HepG2 (cell line): ENCODE measurements at regions not wholly inside any gene's neighbourhood (a gene's known extent, or its start where the extent isn't known, plus 50 kb on each side); places are given as distances from the start of the nearest gene placed in this dataset.
"Not testable (repeated sequence)": the region's sequence is repeated elsewhere in the genome, so short reads cannot be mapped to it uniquely, and the experiment has no call there.

ENCODE experiments used
- CEBPZ ChIP-seq: IDR thresholded peaks from 2 replicates; pipeline ENCODE4 v1.6.1; 2012; ENCODE audit warnings: low read length, improper control_type of control experiment
- DMTF1 ChIP-seq: sonication (generic); formaldehyde crosslinking; IDR thresholded peaks from 2 replicates; pipeline ENCODE4 v1.4.0; 2020; ENCODE audit warnings: mild to moderate bottlenecking, missing genetic modification reagents
- HDAC2 ChIP-seq: sonication (generic); formaldehyde crosslinking; IDR thresholded peaks from 2 replicates; pipeline ENCODE4 v1.4.0; 2020; ENCODE audit warnings: missing genetic modification reagents
- MAX ChIP-seq: IDR thresholded peaks from 2 replicates; pipeline ENCODE4 v1.6.1; 2012; ENCODE audit warnings: inconsistent platforms
- MLX ChIP-seq: IDR thresholded peaks from 2 replicates; pipeline ENCODE4 v1.6.1; 2016
- NR0B2 ChIP-seq: sonication (generic); formaldehyde crosslinking; IDR thresholded peaks from 2 replicates; pipeline ENCODE4 v1.4.0; 2020; ENCODE audit warnings: mild to moderate bottlenecking, missing genetic modification reagents
- SALL1 ChIP-seq: sonication (generic); formaldehyde crosslinking; IDR thresholded peaks from 2 replicates; pipeline ENCODE4 v1.8.0; 2022; ENCODE audit warnings: mild to moderate bottlenecking, missing genetic modification reagents
- TAF15 ChIP-seq: fragments of 200-400 bp; formaldehyde crosslinking; IDR thresholded peaks from one replicate; pipeline ENCODE4 v1.6.1; 2018; ENCODE audit warnings: mild to moderate bottlenecking, low read depth, low read length; ENCODE audit not compliant: poor library complexity, severe bottlenecking

- not testable (repeated sequence) for TF ChIP-seq NR0B2 (CRISPR knock-in tag); TAF15; HDAC2; CEBPZ; MLX (CRISPR knock-in tag); MAX; SALL1 (CRISPR knock-in tag); DMTF1 (CRISPR knock-in tag)
Observed at GRCh38 chr21:14882545-14882944, 182.3 kb downstream of the NRIP1 start.
